Panc1 (cell line): ENCODE measurements at regions not wholly inside any gene's neighbourhood (a gene's known extent, or its start where the extent isn't known, plus 50 kb on each side); places are given as distances from the start of the nearest gene placed in this dataset.

ENCODE experiments used
- POLR2AphosphoS5 ChIP-seq: IDR thresholded peaks from 2 replicates; pipeline ENCODE4 v1.6.1; 2012; ENCODE audit warnings: mild to moderate bottlenecking, low read depth, low read length, moderate library complexity
- TF ChIP-seq, protein P1 (sequence below): fragments of 450-650 bp; IDR thresholded peaks from 2 replicates; pipeline ENCODE4 v1.5.1; 2017; ENCODE audit warnings: mild to moderate bottlenecking

GRCh38 chr20:17888044-17888443, 80.5 kb downstream of the SNX5 start:
- TF ChIP-seq, protein P1, sequence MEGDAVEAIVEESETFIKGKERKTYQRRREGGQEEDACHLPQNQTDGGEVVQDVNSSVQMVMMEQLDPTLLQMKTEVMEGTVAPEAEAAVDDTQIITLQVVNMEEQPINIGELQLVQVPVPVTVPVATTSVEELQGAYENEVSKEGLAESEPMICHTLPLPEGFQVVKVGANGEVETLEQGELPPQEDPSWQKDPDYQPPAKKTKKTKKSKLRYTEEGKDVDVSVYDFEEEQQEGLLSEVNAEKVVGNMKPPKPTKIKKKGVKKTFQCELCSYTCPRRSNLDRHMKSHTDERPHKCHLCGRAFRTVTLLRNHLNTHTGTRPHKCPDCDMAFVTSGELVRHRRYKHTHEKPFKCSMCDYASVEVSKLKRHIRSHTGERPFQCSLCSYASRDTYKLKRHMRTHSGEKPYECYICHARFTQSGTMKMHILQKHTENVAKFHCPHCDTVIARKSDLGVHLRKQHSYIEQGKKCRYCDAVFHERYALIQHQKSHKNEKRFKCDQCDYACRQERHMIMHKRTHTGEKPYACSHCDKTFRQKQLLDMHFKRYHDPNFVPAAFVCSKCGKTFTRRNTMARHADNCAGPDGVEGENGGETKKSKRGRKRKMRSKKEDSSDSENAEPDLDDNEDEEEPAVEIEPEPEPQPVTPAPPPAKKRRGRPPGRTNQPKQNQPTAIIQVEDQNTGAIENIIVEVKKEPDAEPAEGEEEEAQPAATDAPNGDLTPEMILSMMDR = no peak
- no peak for TF ChIP-seq POLR2AphosphoS5
